ENCODE measurements at regions not wholly inside any gene's neighbourhood (a gene's known extent, or its start where the extent isn't known, plus 50 kb on each side); places are given as distances from the start of the nearest gene placed in this dataset.

- DNase-seq (ENCODE audit: low read depth) = no peak
Observed at GRCh38 chr22:22744412-22745224, 100.2 kb downstream of the GGTLC2 start.

GRCh38 chr22:22745225-22746060 lies 101.0 kb downstream of the GGTLC2 start:
- DNase-seq (ENCODE audit: low read depth) = peak; percentile 32

GRCh38 chr22:22746061-22746962 lies 101.9 kb downstream of the GGTLC2 start:
- DNase-seq (ENCODE audit: low read depth) = no peak

GRCh38 chr22:22746963-22747933 lies 102.8 kb downstream of the GGTLC2 start:
- DNase-seq (ENCODE audit: low read depth) = no peak

- DNase-seq (ENCODE audit: low read depth) = peak; percentile 58
Observed at GRCh38 chr22:22748297-22748743, 103.9 kb downstream of the GGTLC2 start.

- DNase-seq (ENCODE audit: low read depth) = no peak
Observed at GRCh38 chr22:22748756-22749155, 104.3 kb downstream of the GGTLC2 start.

GRCh38 chr22:22749167-22749758 lies 104.8 kb downstream of the GGTLC2 start:
- DNase-seq (ENCODE audit: low read depth) = no peak

GRCh38 chr22:22750335-22751042 lies 106.1 kb downstream of the GGTLC2 start:
- DNase-seq (ENCODE audit: low read depth) = no peak

GRCh38 chr22:22751043-22751603 lies 106.7 kb downstream of the GGTLC2 start:
- DNase-seq (ENCODE audit: low read depth) = no peak

- DNase-seq (ENCODE audit: low read depth) = no peak
Observed at GRCh38 chr22:22752199-22752555, 107.8 kb downstream of the GGTLC2 start.

- DNase-seq (ENCODE audit: low read depth) = peak; percentile 89
Observed at GRCh38 chr22:22752556-22753477, 108.4 kb downstream of the GGTLC2 start.

GRCh38 chr22:22753526-22754267 lies 109.3 kb downstream of the GGTLC2 start:
- DNase-seq (ENCODE audit: low read depth) = peak; percentile 75

- DNase-seq (ENCODE audit: low read depth) = no peak
Observed at GRCh38 chr22:22754268-22754657, 109.8 kb downstream of the GGTLC2 start.

GRCh38 chr22:22754961-22755777 lies 110.8 kb downstream of the GGTLC2 start:
- DNase-seq (ENCODE audit: low read depth) = no peak

- no peak for DNase-seq (ENCODE audit: low read depth)
Observed at GRCh38 chr22:22755778-22756100, 111.3 kb downstream of the GGTLC2 start.

GRCh38 chr22:22756109-22756508 lies 111.7 kb downstream of the GGTLC2 start:
- peak; percentile 26 for DNase-seq (ENCODE audit: low read depth)

Data from renal cortical epithelial cell (primary cell).